NCI-H526 treated with DMSO at 0.1 percent for 48 hours (cell line): ENCODE measurements at regions not wholly inside any gene's neighbourhood (a gene's known extent, or its start where the extent isn't known, plus 50 kb on each side); places are given as distances from the start of the nearest gene placed in this dataset.

ENCODE experiments used
- DNase-seq: peaks from one replicate; lab custom pipeline; 2025; lab: John Stamatoyannopoulos, UW

DNA sequence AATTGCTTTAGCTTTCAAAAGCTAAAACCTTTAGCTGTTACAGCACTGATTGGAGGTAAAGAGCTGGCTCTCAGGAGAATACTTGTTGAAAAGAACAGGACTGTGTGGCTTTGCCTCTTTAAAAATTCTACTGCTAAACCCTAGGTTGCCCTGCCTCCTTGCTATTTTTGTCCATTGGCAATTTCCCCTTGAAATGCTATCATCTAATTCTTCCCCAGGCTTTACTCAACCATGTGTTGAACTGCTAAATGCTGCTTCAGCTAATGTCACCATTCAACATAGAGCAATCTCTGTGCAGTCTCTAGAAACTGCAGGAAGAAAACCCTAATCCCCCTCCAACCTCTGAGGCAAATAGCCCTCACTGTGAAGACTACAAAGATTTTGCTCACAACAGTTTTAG is 203.7 kb upstream of the ARX start:
- DNase-seq, result no peak

- DNase-seq, result no peak
Measured at GRCh38 chrX:25213611-25214010, 197.8 kb upstream of the ARX start.

DNA sequence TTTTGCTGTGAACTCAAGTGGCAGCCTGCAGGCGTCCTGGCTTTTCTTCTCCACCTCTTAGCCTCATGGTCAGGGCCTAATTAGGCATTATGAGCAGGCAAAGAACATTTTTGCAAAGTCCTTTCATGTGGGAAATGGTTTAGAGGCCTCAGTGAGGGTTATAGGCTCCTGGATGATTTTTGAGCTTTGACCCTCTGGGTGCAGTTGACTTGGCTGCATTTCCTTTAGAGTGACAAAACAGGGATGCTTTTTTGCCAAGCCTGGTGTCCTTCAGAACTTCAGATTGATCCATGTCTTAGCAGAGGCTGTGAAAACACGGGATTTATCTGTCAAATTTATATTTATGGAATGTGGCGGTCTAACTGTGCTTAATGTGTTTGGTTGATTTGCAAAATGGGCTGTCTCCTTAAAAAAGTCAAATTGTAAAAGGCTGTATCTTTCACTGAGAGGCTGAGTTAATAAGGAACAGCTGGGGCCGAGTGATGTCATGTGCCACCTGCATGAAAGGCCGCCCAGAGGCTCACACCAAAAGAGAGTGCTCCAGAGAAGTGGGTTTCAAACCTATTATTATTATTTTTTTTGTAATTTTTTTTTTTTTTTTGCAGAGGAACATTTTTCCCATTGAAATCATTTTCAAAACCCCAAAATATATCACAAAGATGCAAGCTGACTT is 192.2 kb upstream of the ARX start:
- no peak for DNase-seq

GRCh38 chrX:25206778-25207177 is 191.0 kb upstream of the ARX start:
- no peak for DNase-seq

DNA sequence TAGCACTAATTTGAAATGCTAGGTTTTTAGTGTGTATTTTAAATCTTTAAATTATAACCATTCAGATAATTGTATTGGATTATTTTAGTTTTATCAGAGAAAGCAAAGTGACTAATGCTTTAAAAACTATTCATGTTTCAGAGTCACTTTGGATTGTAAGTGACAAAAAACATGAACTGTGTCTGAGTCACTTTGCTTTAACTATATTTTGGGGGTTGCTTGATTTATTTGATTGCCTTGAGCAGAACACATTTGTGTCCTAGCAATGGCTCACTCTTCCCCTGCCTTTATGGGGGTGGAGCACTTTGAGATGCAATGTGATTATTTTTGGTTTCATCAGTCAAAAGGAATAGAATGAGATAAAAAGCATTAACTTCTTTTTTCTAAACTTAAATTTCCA is 188.4 kb upstream of the ARX start:
- DNase-seq, result no peak

GRCh38 chrX:25202827-25203226 is 187.1 kb upstream of the ARX start:
- DNase-seq, result no peak

DNA sequence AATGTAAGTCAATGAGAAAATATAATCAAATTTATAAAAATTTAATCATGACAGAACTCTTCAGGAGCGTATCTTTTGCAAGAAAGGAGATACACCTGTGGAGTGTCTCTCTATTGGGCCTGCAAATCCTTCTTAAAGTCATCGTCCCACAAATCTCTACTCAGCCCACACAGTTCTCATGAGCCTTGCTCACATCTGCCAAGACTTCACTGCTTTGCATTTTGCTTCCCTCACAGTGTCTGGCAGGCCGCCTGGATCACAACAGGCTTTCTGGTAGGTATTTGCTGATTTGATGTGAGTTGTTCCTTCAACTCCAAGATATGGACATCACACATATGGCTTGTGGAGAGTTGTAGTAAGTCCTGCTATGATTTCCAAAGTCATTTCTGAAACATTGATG is 183.1 kb upstream of the ARX start:
- no peak for DNase-seq

DNA sequence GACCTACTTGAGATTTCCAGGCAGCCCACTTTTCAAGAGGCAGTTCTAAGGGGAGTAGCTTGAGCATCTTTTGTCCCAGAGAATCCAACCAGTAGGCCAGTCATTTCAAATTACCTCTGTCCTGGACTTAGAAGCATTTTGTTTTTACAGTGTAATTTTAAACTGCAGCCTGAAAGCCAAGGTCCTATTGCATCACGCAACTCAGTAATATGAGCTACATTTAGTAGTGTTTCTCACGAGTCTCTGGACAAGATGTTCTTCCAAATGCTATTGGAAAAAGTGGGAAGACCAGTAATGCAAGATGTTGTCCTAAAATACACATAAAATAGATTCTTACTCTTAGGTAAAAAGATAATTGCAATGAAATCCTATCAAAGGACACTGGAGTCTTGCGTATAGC is 182.5 kb upstream of the ARX start:
- DNase-seq, result no peak

- DNase-seq, result no peak
Measured at GRCh38 chrX:25196221-25196620, 180.5 kb upstream of the ARX start.

- no peak for DNase-seq
Measured at GRCh38 chrX:25191403-25191802, 175.6 kb upstream of the ARX start.

GRCh38 chrX:25181775-25182174 is 166.0 kb upstream of the ARX start:
- no peak for DNase-seq

DNA sequence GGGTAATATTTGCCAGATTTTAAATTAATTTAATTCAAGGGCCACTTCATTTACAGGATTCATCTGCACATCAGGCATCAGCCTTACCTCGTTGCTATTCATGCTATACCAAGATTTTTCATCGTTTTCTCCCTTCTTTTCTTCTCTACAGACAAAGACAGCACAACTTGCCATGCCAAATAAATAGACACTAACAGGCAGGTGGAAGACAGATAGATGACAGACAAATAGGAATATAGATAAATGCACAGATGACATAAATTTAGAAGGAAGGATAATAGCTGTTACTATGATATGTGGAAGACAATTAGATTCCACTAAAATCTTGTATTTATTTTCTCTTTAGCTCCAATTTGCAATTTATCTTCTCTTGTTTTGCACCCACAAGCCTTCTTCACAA is 164.5 kb upstream of the ARX start:
- no peak for DNase-seq

DNA sequence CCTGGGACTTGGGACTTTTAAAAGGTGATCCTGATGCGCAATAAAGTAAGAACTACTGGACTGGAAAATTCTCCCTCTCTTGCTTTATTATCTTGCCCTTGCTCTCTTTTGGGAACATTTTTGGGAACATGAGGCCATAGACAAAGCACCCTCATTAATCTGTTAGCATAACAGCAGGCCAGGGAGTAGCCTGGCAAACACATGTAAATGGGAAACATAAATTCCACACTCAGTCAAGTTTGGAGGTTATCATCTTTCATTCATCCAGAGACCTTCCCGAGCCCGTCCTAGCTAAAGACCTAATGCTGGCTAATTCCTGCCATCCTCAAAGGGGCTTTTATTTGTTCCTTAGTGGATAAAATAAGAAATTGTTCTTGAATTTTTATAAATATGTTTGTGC is 162.8 kb upstream of the ARX start:
- no peak for DNase-seq

DNA sequence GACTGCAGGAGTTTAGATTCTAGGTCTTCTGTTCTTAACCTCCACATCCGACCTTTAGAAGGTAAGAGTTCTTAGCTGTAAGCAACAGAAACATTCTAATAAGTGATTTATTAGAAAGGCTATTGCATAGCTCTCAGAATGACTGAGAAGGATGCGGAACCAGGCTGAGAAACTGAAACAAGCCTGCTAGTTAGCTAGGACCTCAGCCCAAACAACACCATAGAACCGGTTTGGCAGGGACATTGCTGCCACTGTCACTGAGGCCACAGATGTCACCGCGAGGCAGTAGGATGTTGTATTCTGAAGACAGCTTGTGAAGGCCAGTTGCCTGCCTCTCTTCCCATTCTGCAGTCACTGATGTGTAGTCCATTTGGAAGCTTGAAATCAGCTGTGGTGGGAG is 160.0 kb upstream of the ARX start:
- no peak for DNase-seq

DNA sequence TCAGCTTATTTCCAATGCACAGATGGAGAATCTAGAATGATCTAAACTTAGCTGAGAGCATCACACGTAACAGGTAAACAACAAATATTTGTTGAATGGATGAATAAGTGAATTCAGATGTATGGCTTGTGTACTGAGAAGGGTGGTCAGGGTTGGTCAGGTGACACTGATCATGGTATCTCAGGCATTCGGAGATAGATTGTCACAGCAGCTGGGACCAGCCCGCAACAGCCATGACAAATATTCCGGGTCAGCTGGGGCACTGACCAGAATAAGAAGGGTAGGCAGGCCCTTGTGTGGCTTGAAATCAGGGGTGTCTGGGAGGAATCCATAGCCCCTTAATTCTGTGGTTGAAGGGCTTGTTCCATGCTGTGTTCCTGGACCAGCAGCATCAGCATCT is 159.4 kb upstream of the ARX start:
- DNase-seq, result no peak

GRCh38 chrX:25166546-25166945 is 150.8 kb upstream of the ARX start:
- DNase-seq, result no peak

GRCh38 chrX:25166145-25166544 is 150.4 kb upstream of the ARX start:
- DNase-seq, result no peak

DNA sequence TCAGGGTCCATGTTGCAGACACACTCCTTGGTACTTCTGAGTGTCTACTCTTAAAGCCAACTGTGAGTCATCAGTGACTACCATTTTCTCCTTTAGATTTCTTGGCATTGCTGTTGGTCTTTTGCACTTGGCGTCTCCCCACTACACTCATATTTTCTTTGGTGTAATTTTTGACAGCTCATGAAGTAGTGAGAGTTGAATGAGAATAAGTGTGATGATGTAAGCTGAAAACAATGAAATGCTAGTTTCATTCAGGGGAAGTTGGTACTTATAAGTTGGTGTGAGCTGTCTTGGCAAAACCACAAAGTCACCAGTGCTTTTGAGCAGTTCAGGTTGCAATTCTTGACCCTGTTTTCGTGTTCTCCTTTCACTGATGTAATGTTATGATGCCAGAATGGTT is 142.9 kb upstream of the ARX start:
- DNase-seq, result no peak

DNA sequence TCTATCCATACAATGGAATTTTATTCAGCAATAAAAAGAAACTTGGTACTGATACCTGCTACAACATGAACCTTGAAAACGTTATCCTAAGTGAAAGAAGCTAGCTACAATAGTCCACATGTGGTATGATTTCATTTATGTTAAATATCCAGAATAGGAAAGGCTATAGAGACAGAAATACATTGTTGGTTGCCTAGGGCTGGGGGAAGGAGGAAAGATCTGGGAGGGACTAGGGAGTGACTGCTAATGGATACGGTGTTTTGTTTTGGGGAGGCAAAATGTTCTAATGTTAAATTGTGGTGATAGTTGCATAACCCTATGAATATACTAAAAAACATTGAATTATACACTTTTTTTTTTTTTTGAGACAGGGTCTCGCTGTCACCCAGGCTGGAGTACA is 141.1 kb upstream of the ARX start:
- no peak for DNase-seq

GRCh38 chrX:25156323-25156722 is 140.6 kb upstream of the ARX start:
- no peak for DNase-seq

- DNase-seq, result no peak
Measured at GRCh38 chrX:25154168-25154567, 138.4 kb upstream of the ARX start.

- DNase-seq, result no peak
Measured at GRCh38 chrX:25151749-25152148, 136.0 kb upstream of the ARX start.

DNA sequence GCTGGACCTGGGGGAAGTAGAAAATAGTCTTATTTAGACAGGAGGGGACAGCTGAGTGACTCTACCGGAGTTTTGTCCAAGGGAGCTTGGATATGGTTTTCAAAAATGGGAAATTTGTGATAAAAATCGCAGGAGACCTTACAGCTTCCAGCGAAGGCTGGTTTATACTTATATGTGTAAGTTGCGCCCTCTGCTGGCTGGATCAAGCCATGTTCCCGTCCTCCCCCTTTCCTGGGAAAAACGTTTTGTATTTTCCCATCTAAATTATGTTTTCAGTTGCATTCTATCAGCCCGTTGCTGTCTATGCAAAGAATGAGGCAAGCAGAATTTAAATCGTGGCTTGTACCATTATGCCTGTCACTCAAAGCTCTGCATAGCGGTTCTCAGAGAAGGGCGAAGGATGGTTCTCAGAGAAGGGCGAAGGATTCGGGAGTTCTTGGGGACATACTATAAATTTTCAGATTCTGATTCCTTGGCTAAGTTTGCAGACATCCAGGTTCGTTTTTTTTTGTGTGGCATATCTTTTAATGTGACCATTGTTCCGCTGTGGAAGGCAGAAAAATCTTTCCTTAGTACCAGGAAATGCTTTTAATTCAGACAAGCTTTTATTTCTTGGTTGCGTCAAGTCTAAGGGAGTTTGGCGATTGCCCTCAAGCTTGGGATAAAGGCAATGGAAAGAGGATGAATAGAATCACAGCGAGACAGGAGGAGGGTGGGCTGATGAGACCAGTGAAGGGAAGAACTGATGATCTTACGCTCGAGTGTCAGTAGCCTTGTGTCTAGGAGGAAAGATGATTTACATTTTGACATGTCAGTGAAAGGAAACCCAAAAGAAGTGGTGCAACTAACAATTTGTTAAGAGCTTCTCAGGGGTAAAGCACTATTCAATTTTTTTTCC is 128.5 kb upstream of the ARX start:
- DNase-seq, result peak; percentile 2

- DNase-seq, result no peak
Measured at GRCh38 chrX:25143596-25143995, 127.8 kb upstream of the ARX start.
